PFSK-1 (cell line): ENCODE measurements at regions not wholly inside any gene's neighbourhood (a gene's known extent, or its start where the extent isn't known, plus 50 kb on each side); places are given as distances from the start of the nearest gene placed in this dataset.

Experiments
- FOXP2 ChIP-seq: optimal IDR thresholded peaks from 2 replicates; pipeline ENCODE3; 2011; ENCODE audit warnings: borderline replicate concordance, control low read depth, inconsistent platforms; ENCODE audit not compliant: insufficient read depth; ENCODE audit errors: extremely low read length, extremely low read depth
- POLR2AphosphoS5 ChIP-seq: IDR thresholded peaks from 2 replicates; pipeline ENCODE4 v1.6.1; 2012; ENCODE audit warnings: low read depth, mild to moderate bottlenecking, control low read depth, low read length, moderate library complexity
- SIN3A ChIP-seq: IDR thresholded peaks from 2 replicates; pipeline ENCODE4 v1.6.1; 2012; ENCODE audit warnings: mild to moderate bottlenecking, low read length, moderate library complexity, borderline replicate concordance; ENCODE audit not compliant: insufficient read depth
- TAF1 ChIP-seq: IDR thresholded peaks from 2 replicates; pipeline ENCODE4 v1.6.1; 2012; ENCODE audit warnings: low read length, control low read depth, borderline replicate concordance; ENCODE audit not compliant: insufficient read depth
- TF ChIP-seq, protein P1 (sequence below), 2 experiments: IDR thresholded peaks; 2 replicates each; pipeline versions ENCODE4 v1.6.1 to v1.8.0; 2011 to 2012; ENCODE audit warnings: low read depth in 2 of 2, low read length in 2 of 2, control low read depth in 1 of 2, inconsistent platforms in 1 of 2, mild to moderate bottlenecking in 1 of 2, moderate library complexity in 1 of 2; ENCODE audit not compliant: insufficient read depth in 1 of 2

DNA sequence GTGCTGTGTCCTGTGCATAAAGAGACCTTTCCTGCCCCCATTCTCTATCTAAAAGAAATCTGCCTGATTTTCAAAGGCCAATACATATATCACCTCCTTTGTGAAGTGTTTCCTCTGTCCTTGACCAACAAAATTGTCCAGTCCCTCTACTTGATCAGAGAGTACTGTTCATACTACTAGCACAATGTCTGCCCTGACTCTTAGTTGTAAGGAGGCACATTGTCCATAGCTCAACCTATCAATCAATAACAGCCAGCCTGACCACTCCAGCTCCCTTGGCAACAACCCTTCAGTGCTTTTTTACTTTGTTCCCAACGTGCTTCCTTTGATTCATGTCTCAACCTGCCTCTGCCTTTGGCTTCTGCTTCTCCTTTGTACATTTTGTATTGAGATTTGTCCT lies 398.9 kb downstream of the TRIB2 start:
- TF ChIP-seq FOXP2 (no peak), POLR2AphosphoS5 (no peak), TAF1 (no peak), SIN3A (no peak)
- TF ChIP-seq, protein P1, sequence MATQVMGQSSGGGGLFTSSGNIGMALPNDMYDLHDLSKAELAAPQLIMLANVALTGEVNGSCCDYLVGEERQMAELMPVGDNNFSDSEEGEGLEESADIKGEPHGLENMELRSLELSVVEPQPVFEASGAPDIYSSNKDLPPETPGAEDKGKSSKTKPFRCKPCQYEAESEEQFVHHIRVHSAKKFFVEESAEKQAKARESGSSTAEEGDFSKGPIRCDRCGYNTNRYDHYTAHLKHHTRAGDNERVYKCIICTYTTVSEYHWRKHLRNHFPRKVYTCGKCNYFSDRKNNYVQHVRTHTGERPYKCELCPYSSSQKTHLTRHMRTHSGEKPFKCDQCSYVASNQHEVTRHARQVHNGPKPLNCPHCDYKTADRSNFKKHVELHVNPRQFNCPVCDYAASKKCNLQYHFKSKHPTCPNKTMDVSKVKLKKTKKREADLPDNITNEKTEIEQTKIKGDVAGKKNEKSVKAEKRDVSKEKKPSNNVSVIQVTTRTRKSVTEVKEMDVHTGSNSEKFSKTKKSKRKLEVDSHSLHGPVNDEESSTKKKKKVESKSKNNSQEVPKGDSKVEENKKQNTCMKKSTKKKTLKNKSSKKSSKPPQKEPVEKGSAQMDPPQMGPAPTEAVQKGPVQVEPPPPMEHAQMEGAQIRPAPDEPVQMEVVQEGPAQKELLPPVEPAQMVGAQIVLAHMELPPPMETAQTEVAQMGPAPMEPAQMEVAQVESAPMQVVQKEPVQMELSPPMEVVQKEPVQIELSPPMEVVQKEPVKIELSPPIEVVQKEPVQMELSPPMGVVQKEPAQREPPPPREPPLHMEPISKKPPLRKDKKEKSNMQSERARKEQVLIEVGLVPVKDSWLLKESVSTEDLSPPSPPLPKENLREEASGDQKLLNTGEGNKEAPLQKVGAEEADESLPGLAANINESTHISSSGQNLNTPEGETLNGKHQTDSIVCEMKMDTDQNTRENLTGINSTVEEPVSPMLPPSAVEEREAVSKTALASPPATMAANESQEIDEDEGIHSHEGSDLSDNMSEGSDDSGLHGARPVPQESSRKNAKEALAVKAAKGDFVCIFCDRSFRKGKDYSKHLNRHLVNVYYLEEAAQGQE (IDR thresholded peaks at IDR 0.05; ENCODE audit: insufficient read depth in 1 of 2, low read depth in 2 of 2, low read length in 2 of 2) = no peak

DNA sequence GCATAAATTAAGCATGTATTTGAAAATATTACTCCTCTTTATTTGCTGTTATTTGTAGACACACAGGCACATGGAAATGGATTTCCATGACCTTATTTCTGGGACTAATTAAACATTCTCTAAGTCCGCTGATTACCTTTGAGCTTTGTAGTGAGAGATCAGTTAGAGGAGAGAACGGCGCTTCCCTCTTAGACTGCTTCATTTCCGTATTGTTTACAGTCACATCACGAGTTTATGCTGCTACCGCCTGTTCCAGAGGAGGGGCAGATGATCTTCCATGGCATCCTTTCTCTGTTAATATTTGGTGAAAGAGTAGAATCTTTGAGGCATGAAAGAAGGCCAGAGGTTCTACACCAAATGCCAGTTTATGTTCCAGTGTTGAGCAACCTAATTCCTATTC lies 404.4 kb downstream of the TRIB2 start:
- TF ChIP-seq TAF1 = no peak
- no peak for TF ChIP-seq POLR2AphosphoS5
- TF ChIP-seq, protein P1 (IDR thresholded peaks at IDR 0.05; ENCODE audit: insufficient read depth in 1 of 2, low read depth in 2 of 2, low read length in 2 of 2) = no peak
- no peak for TF ChIP-seq SIN3A
- no peak for TF ChIP-seq FOXP2

DNA sequence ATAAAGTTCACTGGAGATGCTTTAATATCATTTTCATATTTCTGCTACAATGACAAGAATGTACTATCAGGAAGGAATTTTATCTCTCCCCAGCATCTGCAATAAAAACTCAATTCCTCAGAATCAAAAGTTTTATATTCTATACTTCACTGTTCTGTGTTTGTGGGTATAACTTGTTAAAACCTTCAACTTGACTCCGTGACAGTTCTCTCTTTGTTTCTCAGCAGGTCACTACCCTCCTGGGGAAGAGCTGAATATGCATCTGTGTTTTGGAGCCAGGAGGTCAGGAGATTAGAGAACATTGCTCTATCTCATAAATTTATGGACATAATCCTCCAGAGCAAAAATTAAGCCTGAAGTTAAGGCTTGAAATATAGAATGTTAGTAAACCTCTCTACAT lies 411.4 kb downstream of the TRIB2 start:
- TF ChIP-seq, protein P1 (IDR thresholded peaks at IDR 0.05; ENCODE audit: insufficient read depth in 1 of 2, low read depth in 2 of 2, low read length in 2 of 2) = no peak
- TF ChIP-seq POLR2AphosphoS5 (no peak), SIN3A (no peak), FOXP2 (no peak), TAF1 (no peak)

DNA sequence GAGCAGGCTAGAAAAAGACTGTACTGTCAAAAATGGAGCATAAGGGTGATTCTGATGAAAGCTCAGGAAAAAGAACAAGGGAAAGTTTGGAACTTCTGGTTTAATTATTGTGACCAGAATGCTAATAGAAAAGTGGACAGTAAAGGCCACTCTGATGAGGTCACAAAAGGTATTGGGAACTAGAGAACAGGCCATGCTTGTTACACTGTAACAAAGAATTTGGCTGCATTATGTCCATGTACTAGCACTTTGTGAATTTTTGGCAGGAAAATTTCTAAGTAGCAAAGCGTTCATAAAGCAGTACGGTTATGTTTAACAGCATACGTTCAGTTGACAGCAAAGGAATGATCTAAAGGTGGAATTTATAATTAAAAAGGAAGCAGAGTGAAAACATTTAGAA lies 418.6 kb downstream of the TRIB2 start:
- TF ChIP-seq TAF1 = no peak
- no peak for TF ChIP-seq SIN3A
- no peak for TF ChIP-seq FOXP2
- TF ChIP-seq, protein P1 (IDR thresholded peaks at IDR 0.05; ENCODE audit: insufficient read depth in 1 of 2, low read depth in 2 of 2, low read length in 2 of 2) = no peak
- TF ChIP-seq POLR2AphosphoS5 = no peak

DNA sequence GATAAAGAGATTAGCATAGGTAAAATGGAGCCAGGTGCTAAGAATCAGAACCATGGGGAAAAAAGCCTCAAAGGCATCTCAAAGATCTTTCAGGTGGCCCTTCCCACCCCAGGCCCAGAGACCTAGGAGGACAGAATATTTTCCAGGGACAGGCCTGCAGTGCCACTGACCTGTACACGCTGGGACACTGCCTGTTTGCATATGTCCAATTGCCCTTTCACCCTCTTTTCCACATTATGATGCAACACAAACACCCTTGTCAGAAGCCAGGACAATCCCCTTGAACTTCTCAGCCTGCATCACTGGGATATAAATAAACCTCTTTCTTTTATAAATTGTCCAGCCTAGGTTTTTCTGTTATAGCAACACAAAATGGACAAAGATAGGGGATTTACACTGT lies 419.1 kb downstream of the TRIB2 start:
- TF ChIP-seq TAF1 (no peak), POLR2AphosphoS5 (no peak), SIN3A (no peak), FOXP2 (no peak)
- TF ChIP-seq, protein P1 (IDR thresholded peaks at IDR 0.05; ENCODE audit: insufficient read depth in 1 of 2, low read depth in 2 of 2, low read length in 2 of 2) = no peak
